ENCODE measurements at regions not wholly inside any gene's neighbourhood (a gene's known extent, or its start where the extent isn't known, plus 50 kb on each side); places are given as distances from the start of the nearest gene placed in this dataset.

DNA sequence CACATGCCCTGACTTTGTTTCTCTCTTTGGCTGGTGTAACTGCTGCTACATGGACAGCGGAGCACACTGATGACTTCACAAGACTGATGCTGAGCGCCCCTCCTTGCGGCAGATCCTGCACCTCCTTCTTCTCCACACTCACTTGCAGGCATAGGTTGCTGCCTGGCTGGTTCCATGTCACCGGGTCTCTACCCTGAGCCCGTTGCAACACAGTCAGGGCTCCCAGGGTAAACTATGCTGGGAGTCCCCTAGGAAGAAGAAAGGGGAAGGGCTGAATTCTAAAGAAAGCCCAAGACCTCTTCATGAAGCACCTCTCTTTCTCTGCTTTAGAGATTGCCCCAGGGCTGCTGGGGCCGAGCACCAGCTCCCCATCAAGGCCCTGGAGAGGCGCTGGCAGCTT is 83.3 kb upstream of the DUSP22 start:
- Mint-ChIP-seq H3K27ac (no peak overlapping the region), H3K4me3 (no peak overlapping the region)
- CTCF ChIA-PET: no interaction called here

DNA sequence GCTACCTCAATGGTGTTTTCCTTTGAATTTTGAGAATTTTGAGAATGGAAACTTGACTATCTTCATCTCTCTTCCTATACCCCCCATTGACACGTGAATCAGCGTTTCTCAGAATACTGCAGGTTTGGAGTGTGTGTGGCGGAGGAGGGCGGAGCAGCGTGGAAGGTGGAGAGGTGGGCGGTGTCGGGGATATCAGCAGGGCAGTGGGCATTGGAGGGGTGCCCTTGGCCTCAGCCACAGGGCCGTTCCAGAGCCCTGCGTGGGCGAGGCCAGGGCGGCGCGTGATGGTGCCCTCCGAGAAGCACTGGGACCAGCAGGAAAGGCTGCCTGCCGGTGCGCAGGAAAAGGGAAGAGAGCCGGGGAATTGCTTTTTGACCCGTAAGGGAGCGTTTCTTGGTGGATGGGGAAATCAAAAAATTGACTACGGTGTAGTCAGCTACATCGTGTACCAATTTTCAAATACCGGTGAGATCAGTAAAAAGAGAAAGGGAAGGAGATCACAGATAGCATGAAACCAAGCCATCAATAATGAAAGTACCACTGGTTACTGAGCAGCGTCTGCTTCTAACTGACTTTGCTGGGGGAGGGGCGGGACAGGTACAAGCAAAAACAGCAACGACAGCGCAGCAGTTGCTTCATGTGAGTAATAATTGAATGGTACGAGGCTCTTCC is 82.7 kb upstream of the DUSP22 start:
- H3K9me3 Mint-ChIP-seq: peaks cover 8% of the 10 kb centered on the region
- H3K36me3 Mint-ChIP-seq: peaks cover 3% of the 10 kb centered on the region
- CTCF ChIA-PET: interaction anchor here (0.9 kb wide), 1 partner anchor 18 kb away, joined by 3 read pairs; no protein-coding TSS in a partner anchor
- H3K27ac Mint-ChIP-seq: no peak overlapping the region
- peaks cover 36% of the 10 kb centered on the region for H3K4me1 Mint-ChIP-seq
- peak overlapping the region; percentile 49 for H3K4me3 Mint-ChIP-seq
- peak; percentile 64 for DNase-seq
- H3K27me3 Mint-ChIP-seq: peaks cover 34% of the 10 kb centered on the region

More for the DNA sequence above, 83.3 kb upstream of the DUSP22 start:
- Mint-ChIP-seq H3K4me1 (peaks cover 34% of the 10 kb centered on the region), H3K36me3 (peaks cover 3% of the 10 kb centered on the region), H3K9me3 (peaks cover 6% of the 10 kb centered on the region), H3K27me3 (peaks cover 37% of the 10 kb centered on the region)
- DNase-seq: no peak

DNA sequence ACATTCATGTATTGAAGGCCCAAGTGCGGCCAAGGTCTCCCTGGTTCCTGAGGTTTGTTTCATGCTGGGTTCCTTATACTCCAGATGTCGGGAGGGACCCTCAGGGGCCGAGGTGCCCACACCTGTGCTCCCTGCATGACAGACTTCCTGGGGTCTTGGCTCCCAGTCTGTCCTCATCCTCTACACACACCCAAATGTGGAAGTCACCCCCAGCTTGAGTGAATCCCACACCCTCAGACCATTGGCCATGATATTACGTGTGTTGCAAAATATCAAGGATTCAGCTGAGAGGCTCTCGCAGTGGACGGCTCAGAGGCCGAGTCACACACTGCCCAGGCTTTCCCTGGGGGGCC is 82.2 kb upstream of the DUSP22 start:
- Mint-ChIP-seq H3K36me3 (peaks cover 3% of the 10 kb centered on the region), H3K27ac (no peak overlapping the region), H3K4me1 (peaks cover 39% of the 10 kb centered on the region), H3K9me3 (peaks cover 11% of the 10 kb centered on the region), H3K4me3 (no peak overlapping the region), H3K27me3 (peaks cover 29% of the 10 kb centered on the region)
- DNase-seq: no peak
- CTCF ChIA-PET: interaction anchor here (0.9 kb wide), 1 partner anchor 18 kb away, joined by 3 read pairs; no protein-coding TSS in a partner anchor

DNA sequence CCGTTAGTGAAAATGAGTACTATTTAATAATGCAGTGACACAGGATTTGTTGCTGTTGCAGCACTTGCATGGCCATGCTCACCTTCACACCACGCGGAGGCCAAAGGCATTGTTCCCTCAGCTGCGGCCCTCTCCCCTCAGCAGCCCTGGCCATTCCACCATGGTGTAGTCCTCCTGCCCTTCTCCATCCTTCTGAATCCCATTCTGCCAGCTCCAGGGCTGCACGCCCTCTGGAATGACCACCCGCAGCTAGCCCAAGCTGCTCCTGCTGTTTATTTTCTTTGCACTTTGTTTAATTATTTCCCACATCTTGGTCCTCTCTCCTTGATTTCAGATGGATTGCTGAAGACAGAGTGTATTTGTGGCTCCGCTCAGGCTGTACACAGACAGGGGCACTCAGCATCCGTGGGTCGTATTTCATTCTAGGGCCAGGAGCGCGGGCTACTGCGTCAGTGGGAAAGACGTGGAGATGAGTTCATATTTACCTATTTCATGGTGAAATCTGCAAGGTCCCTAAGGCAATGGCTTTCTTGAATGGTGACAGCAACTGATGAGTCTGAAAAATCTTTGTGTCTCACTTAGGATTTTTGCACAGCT is 81.4 kb upstream of the DUSP22 start:
- no peak overlapping the region for H3K27ac Mint-ChIP-seq
- H3K9me3 Mint-ChIP-seq: peaks cover 11% of the 10 kb centered on the region
- peaks cover 3% of the 10 kb centered on the region for H3K36me3 Mint-ChIP-seq
- no peak overlapping the region for H3K4me3 Mint-ChIP-seq
- CTCF ChIA-PET: interaction anchor here (0.9 kb wide), 2 partner anchors 15 to 22 kb away, joined by 3 read pairs; no protein-coding TSS in a partner anchor
- H3K27me3 Mint-ChIP-seq: peaks cover 23% of the 10 kb centered on the region
- peaks cover 45% of the 10 kb centered on the region for H3K4me1 Mint-ChIP-seq
- DNase-seq: no peak

DNA sequence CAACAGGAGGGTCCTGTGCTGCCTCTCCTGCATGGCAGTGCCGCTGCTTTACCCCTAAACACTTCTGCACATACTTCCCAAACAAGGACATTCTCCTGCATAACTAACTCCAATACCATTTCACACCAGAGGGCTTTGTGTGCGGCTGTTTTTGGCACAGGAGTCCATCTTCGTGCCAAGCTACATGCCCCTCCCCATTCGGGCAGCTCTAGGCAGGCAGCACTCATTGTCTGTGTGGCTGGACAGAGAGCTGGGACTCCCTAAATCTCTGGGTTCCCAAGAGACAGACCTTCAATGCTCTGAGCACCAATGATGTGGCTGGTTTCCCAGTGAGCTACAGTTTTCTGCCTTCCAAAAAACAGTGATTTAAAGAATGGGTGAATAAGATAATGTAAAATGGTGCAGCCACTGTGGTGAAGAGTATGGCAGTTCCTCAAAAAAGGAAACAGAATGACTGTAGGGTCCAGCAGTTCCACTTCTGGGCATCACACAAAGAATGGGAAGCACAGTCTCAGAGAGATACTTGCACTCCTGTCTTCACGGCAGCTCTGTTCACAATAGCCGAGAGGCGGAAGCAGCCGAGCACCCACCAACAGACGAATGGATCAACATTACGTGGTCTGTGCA is 80.3 kb upstream of the DUSP22 start:
- H3K4me1 Mint-ChIP-seq: peaks cover 49% of the 10 kb centered on the region
- peaks cover 3% of the 10 kb centered on the region for H3K36me3 Mint-ChIP-seq
- CTCF ChIA-PET: no interaction called here
- H3K4me3 Mint-ChIP-seq: no peak overlapping the region
- peaks cover 11% of the 10 kb centered on the region for H3K9me3 Mint-ChIP-seq
- DNase-seq: no peak
- H3K27ac Mint-ChIP-seq: no peak overlapping the region
- H3K27me3 Mint-ChIP-seq: peaks cover 19% of the 10 kb centered on the region

DNA sequence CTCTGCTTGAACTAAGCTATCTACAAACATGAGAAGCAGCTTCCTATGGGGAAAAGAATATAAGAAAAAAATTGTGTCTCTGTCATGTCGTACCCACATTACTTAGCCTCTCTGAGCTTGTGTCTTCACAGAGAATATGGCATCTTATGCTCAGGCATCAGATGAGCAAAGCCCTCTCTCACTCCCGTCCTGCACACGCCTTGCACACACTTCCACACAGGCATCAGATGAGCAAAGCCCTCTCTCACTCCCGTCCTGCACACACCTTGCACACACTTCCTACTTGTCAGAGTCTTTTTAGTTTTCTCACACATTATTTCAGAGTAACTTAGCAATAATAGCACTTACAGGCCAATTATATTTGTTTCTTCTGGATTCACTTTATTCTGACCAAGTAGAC is 79.0 kb upstream of the DUSP22 start:
- H3K27me3 Mint-ChIP-seq: peaks cover 16% of the 10 kb centered on the region
- CTCF ChIA-PET: no interaction called here
- peaks cover 11% of the 10 kb centered on the region for H3K9me3 Mint-ChIP-seq
- H3K4me1 Mint-ChIP-seq: peaks cover 54% of the 10 kb centered on the region
- no peak for DNase-seq
- no peak overlapping the region for H3K27ac Mint-ChIP-seq
- H3K36me3 Mint-ChIP-seq: peaks cover 3% of the 10 kb centered on the region
- H3K4me3 Mint-ChIP-seq: no peak overlapping the region

DNA sequence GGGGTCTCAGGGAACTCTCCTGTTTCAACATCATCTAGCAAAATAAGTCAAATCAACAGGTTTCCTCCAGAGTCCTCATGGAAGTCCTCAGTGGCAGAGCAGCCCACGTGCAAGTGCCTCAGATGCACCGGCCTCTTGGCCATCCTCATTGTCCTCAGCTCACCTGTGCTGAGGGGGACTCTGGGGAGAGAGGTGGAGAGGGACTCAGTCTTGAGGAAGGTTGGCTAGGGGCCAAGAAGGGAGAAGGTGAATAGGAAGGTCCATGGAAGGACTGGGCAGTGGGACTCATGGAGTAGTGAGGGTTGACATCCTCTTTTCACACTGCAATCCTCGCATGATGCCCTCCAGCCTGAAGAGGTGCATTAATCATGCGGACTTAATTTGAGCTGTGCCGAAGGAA is 77.9 kb upstream of the DUSP22 start:
- Mint-ChIP-seq H3K36me3 (peaks cover 3% of the 10 kb centered on the region), H3K4me3 (no peak overlapping the region), H3K27ac (peak overlapping the region; percentile 43), H3K4me1 (peaks cover 48% of the 10 kb centered on the region), H3K9me3 (peaks cover 11% of the 10 kb centered on the region), H3K27me3 (peaks cover 5% of the 10 kb centered on the region)
- CTCF ChIA-PET: interaction anchor here (3.7 kb wide), 1 partner anchor 22 kb away, joined by 21 read pairs; no protein-coding TSS in a partner anchor
- no peak for DNase-seq

DNA sequence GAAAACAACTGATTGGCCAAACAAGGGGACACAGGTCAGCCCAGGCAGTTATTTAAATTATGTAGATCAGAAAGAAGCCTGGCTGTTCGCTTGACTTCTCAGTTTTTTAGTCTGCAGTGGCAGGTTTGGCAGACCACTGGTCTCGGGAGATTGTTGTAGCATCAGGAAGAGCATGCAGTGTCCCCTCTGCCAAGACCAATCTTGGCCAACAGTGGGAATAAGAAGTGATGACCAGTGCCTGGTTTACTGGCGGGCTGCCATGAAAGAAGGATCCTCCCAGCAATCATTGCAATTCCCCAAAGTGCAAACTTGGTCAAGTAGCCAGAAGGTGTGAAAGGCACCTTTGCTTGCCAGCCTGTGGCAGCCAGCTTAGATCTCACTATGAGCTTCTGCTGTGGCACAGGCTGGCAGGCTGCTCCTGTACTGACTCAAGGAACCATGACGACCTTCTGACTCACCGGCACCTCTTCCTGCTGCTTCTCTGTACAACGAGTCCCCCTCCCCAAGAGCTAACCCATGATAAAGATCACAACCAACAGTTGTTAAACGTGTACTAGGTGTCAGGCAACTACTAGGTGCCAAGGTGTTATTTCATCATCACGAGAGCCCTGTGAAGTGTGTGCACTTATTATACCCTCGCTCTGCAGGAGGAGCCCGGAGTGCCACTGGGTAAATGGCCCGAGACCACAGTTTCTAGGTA is 76.8 kb upstream of the DUSP22 start:
- Mint-ChIP-seq H3K27ac (no peak overlapping the region), H3K9me3 (peaks cover 11% of the 10 kb centered on the region), H3K4me3 (no peak overlapping the region), H3K27me3 (peaks cover 7% of the 10 kb centered on the region), H3K36me3 (peaks cover 3% of the 10 kb centered on the region), H3K4me1 (peaks cover 44% of the 10 kb centered on the region)
- CTCF ChIA-PET: interaction anchor here (0.7 to 3.7 kb wide), 7 partner anchors 11 to 286 kb away, joined by 3 to 21 read pairs (median 3); no protein-coding TSS in a partner anchor
- peak; percentile 49 for DNase-seq

DNA sequence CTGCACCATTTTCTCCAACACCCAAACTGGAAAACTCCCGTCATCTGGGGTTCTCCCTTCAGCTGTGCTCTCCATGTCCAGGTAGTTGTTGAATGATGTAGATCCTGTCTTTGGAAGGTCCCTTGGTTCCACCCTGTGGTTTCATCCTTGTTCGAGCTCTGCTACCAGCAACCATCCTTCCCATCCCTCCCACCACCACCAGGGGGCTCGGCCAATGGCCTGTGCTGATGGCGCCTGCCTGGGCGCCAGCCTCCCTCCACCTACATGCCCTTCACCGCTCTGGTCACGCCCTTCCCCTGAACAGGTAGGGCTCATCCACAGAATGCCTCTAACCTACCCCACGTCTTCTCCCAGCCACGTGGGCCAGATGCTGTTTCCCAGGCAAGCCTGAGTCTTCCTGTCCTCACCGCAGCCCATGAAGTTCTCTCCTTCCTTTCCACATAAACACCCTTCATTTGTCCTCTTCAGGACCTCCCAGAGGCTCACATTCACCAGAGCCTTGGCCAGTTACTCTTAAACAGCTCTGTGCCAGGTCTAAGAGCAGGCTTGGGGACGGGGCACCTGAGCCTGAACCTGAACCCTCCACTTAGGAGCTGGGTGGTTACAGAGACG is 75.1 kb upstream of the DUSP22 start:
- H3K4me3 Mint-ChIP-seq: no peak overlapping the region
- H3K27ac Mint-ChIP-seq: no peak overlapping the region
- peaks cover 3% of the 10 kb centered on the region for H3K36me3 Mint-ChIP-seq
- peak; percentile 40 for DNase-seq
- peaks cover 11% of the 10 kb centered on the region for H3K9me3 Mint-ChIP-seq
- H3K4me1 Mint-ChIP-seq: peaks cover 55% of the 10 kb centered on the region
- peaks cover 3% of the 10 kb centered on the region for H3K27me3 Mint-ChIP-seq
- CTCF ChIA-PET: interaction anchor here (0.8 to 3.7 kb wide), 6 partner anchors 9 to 125 kb away, joined by 3 to 21 read pairs (median 6); no protein-coding TSS in a partner anchor

DNA sequence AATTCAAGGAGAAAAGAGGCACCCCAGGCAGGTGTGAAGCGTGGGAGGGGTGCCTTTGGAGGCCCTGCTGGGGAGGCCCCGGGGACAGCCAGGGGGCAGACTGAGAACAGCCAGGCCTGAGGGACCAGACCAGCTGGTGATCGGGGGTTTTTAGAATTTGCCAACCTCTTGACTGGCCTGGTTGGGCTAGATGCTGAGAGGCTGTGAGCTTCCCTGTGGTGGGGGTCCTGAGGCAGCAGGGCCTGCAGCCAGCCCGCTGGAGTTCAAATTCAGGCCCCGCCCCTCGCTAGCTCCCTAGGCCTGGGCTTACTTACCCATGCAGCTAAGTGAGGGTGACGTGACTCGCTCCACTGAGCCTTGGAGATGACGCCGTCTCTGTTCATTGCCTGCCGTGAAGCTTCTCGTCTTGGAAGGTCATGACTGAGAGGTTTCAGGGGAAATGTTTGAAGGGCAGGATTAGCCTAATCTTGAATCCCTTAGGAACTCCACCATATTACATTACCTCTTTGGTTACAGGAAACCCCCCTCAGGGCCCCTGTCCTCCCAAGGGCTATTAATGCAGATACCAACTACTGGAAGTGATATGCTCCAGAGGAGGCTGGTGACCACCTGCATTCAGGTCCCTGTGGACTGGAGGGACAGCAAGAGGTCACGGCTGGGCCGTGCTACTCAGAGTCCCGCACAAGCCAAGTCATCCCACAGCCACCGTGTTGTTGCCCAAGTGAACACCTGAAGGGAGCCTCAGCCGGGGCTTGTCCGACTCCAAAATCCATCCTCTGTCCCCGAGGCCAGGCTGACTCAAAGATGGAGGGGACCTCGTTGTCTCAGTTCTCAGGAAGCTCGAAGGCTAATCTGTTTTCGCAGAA is 73.9 kb upstream of the DUSP22 start:
- no peak overlapping the region for H3K4me3 Mint-ChIP-seq
- CTCF ChIA-PET: interaction anchor here (0.7 to 3.7 kb wide), 7 partner anchors 16 to 79 kb away, joined by 3 to 21 read pairs (median 4); no protein-coding TSS in a partner anchor
- peaks cover 8% of the 10 kb centered on the region for H3K9me3 Mint-ChIP-seq
- peaks cover 67% of the 10 kb centered on the region for H3K4me1 Mint-ChIP-seq
- no peak for DNase-seq
- peaks cover 1% of the 10 kb centered on the region for H3K36me3 Mint-ChIP-seq
- H3K27ac Mint-ChIP-seq: no peak overlapping the region
- peaks cover 3% of the 10 kb centered on the region for H3K27me3 Mint-ChIP-seq

DNA sequence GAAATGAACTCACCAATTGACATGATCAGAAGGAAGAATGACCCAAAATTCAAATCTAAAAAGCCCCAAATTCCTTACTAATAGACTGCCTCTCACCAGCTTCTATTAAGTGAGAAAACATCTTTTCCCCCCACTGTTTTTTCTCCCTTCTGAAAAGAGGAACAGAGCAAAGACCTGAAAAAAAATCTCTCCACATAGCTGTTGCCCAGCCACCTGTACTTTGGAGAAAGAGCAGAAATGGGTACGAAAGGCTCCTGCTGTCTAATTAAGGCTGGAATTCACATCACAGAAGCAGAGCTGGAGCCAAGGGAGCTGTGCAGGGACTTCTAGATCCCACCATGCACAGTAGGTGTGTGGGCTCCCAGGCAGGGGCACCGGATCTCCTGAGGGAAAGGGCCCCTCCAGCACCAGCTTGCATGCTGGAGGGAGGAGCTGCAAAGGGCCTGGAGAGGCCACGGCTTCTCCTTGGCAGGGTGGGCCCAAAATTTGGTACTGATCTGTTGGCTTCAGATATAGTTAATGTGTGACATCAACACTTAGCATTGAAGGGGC is 73.2 kb upstream of the DUSP22 start:
- H3K4me3 Mint-ChIP-seq: no peak overlapping the region

DNA sequence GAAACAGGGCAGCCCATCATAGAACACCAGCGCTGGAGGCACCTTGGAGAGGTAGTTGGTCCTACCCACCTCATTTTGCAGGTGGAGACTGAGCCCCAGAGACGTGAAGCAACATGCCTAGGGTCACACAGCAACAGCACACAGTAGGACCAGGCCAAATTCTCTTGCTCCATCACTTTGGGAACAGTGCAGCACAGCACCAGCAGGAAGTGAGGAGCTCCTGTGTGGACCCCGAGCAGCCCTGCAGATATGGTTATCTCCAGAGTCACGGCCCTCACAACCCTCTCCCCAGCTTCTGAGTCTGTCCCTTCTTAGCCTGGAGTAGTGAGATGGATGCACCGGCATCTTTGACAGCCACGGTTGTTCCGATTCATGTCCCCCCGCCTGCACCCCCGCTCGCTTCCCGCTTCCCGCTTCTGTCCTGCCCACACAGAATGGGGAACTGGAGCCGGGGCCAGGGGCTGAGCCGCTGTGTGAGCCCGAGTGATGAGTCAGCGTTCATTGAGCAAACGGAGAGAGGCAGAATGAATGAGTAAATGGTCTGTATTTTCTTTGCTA is 72.6 kb upstream of the DUSP22 start:
- Mint-ChIP-seq H3K4me3 (no peak overlapping the region), H3K4me1 (peaks cover 75% of the 10 kb centered on the region), H3K27me3 (peaks cover 5% of the 10 kb centered on the region), H3K27ac (no peak overlapping the region), H3K9me3 (peaks cover under 1% of the 10 kb centered on the region), H3K36me3 (no peaks in the 10 kb centered on the region)
- DNase-seq: no peak
- CTCF ChIA-PET: interaction anchor here (0.7 to 1.4 kb wide), 2 partner anchors 30 to 36 kb away, joined by 3 to 8 read pairs; no protein-coding TSS in a partner anchor

More for the DNA sequence above, 73.2 kb upstream of the DUSP22 start:
- peaks cover 73% of the 10 kb centered on the region for H3K4me1 Mint-ChIP-seq
- CTCF ChIA-PET: interaction anchor here (0.7 to 1.4 kb wide), 5 partner anchors 21 to 79 kb away, joined by 3 to 8 read pairs (median 3); no protein-coding TSS in a partner anchor
- peaks cover 4% of the 10 kb centered on the region for H3K9me3 Mint-ChIP-seq
- H3K36me3 Mint-ChIP-seq: no peaks in the 10 kb centered on the region
- DNase-seq: no peak
- H3K27ac Mint-ChIP-seq: no peak overlapping the region
- peaks cover 3% of the 10 kb centered on the region for H3K27me3 Mint-ChIP-seq

All from activated naive CD4-positive, alpha-beta T cell treated with anti-CD3 and anti-CD28 coated beads, Interleukin-2, amount 10 ng/mL, durations not matched to agents 7 days and 5 days (primary cell).